HG03159 (cell line): ENCODE measurements at regions not wholly inside any gene's neighbourhood (a gene's known extent, or its start where the extent isn't known, plus 50 kb on each side); places are given as distances from the start of the nearest gene placed in this dataset.
"Not testable (repeated sequence)": the region's sequence is repeated elsewhere in the genome, so short reads cannot be mapped to it uniquely, and the experiment has no call there.

ENCODE experiments used
- ATAC-seq: cut with Tn5 transposase; IDR thresholded peaks from one replicate; pipeline ENCODE4 v1.9.1; 2021; ENCODE audit warnings: mild to moderate bottlenecking, moderate library complexity; ENCODE audit not compliant: unreplicated experiment

DNA sequence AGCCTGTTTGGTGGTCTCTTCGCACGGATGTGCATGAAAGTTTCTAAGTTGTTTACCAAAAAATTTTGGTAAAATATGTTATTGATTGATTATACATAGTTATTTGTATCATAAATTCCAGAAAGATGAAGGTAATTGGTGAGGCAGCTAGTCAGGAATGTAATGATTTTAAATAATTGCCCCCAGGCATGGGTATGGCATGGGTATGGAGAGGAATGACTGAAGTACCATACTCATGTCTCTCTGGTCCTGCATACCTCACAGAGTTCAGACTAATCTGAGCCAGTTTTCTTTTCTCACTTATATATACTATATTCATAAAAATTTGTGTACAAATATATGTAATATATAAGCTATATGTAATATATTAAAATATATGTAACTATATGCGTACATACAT is 329.0 kb upstream of the TECRL start:
- no peak for ATAC-seq

DNA sequence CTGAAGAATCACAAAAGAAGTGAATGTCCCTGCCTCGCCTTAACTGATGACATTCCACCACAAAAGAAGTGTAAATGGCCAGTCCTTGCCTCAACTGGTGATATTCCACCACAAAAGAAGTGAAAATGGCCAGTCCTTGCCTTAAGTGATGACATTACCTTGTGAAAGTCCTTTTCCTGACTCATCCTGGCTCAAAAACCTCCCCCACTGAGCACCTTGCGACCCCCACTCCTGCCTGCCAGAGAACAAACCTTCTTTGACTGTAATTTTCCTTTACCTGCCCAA is 328.5 kb upstream of the TECRL start:
- not testable (repeated sequence) for ATAC-seq

DNA sequence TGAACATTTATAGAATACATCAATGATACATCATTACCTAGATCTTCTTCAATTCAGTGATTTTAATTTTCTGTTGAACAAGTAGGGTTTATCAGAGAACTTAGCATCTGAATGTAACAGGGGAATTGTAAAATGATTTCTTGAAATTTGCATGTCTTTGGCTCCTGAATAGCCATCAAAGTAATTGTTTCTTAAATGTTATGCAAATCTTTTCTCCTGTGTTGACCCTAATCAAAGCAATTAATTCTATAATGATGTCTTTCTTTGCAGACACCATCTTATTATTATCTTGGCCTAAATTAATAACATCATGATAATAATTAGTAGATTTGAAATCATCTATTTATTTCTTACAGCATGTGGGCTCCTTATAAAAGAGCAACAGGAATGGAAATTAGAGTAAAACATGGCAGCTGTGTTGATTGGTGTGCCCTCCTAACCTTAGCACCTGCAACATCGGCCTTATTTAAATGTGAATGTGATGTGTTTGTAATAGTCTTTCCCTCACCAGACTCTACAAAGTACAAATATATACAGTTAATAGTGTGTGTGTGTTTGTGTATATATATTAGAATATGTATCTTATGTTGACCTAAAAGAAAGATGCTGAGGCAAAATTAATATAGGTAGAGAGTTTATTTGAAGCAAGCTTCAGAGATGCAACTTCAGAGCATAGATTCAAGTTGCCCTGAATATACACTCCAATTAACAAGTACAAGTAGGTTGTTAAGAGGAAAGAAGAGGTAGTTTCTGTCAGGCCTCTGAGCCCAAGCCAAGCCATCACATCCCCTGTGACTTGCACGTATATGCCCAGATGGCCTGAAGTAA is 328.0 kb upstream of the TECRL start:
- ATAC-seq = no peak

DNA sequence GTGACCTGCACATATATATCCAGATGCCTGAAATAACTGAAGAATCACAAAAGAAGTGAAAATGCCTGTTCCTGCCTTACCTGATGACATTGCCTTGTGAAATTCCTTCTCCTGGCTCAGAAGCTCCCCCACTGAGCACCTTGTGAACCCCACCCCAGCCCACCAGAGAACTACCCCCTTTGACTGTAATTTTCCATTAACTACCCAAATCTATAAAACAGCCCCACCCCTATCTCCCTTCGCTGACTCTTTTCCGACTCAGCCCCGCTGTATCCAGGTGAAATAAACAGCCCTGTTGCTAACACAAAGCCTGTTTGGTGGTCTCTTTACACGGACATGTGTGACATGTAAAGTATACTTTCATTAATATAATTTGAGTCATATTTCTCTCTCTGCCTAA is 320.3 kb upstream of the TECRL start:
- no peak for ATAC-seq

DNA sequence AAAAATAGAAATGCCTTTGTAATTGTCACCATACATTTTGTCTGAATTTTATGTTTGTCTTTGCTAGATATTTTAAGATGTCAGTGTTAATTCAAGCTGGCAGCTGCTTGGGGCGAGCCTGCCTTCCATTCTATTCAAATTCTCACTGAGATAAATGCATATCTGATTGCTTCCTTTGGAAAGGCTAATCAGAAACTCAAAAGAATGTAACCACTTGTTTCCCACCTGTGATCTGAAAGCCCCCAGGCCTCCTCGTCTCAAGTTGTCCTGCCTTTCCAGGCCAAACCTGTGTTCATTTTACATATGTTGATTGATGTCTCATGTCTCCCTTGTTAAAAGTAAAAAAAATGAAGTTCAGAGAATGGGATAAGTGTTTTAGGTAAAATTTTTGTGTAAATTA is 318.7 kb upstream of the TECRL start:
- ATAC-seq = no peak

DNA sequence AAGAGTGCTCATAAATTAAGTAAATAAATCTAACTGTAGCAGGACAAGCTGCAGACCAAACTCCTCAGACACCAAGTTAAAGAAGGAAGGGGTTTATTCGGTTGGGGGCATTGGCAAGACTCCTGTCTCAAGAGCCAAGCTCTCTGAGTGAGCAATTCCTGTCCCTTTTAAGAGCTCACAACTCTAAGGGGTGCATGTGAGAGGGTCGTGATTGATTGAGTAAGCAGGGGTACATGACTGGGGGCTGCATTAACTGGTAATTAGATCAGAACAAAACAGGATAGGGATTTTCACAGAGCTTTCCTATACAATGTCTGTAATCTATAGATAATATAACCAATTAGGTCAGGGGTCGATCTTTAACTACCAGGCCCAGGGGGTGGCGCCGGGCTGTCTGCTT is 318.1 kb upstream of the TECRL start:
- ATAC-seq = not testable (repeated sequence)

DNA sequence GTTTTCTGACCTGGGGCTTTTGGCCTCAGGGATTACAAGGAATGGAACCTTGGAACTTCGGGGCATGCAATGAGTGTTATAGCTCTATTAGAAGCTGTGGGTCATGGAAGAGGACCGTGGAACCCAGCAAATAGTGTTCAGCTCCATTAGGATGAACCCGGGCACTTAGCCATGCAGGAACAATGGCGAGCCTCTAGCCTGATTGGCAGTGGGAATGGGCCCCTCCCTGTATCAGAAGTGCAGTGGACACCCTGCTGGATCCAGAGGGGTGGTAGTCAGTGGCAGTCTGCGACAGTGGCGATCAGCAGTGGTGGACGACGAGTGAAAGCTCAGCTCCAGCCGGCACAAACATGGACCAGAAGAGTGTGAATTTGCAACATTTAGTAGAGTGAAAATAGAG is 315.4 kb upstream of the TECRL start:
- no peak for ATAC-seq

DNA sequence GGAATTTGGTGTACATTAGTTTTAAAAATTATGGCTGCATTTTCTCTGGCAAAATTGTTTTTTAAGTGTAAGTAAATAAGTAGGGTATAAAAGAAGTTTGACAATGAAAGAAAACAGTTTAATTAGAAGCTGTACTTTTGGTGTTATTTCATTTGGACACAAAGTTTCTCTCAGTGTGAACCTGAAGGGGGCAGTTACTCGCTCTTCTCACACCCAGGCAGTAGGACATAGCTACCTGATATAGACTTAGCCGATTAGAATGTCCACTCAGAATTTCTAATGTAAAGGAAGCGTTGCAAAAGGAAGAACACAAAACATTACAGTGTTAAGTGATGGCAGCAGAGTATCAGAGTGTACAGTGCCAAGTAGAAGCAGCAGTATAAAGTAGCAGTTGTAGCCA is 311.9 kb upstream of the TECRL start:
- no peak for ATAC-seq

DNA sequence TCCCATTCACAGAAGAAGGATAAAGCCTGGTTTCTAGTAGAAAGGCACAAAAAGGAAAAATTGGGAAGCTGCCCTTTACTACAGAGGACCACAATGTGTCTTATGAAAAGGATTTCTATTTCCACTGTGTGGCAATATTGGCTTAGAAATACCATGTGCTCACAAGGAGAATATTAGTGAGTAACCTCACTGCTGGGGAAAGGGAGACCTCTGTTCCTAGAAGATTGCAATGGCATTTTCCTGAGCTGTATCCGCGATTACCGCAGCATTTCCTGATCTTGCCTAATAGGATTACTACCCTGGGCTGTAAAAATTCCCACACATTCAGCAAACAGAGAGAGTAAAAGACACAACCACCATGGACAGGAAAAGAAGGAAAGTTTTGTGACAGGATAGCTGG is 308.8 kb upstream of the TECRL start:
- ATAC-seq = no peak

DNA sequence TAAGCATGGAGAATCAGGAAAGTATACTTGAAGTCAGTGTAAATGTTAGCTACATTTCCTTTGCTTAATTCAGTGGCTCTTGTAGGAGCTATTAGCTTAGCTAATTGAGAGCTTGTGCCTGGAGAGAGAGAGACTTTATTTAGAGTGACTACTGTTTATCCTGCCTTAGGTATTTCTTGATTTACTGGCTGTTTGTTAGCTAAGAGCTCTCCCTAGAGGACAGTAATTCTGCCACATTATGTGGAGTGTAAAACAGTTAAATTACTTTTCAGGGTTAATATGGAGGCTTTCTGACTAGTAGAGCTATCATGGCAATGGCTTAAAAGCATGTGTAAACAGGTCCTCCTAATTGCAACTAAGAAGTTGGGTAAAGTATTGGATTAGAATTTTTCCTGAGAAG is 306.5 kb upstream of the TECRL start:
- ATAC-seq = no peak

DNA sequence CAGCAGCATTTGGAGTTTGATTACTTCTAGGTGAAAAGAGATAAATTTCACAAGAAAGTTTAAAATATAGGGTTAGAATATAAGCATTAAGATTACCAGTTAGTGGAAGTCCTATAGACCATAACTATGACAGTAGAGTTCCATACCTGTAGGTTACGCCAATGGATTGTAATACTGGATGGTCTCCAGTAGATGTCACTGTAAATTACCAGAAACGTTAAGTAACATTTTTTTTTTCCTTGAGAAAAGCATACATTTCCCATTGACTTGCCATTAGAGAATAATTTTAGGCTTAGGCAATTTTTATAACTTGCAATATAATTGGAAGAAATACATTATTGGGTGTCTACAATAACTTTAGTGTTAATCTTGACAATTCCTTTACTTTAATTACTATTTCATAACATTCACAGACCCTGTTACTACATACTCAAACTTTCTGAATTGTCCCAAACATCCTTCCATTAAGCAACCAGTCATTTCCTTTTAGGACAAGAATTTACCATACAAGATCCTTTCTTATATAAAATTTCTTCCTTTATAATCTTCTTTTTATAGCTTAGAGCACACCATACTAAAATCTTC is 304.1 kb upstream of the TECRL start:
- ATAC-seq = peak; percentile 76

DNA sequence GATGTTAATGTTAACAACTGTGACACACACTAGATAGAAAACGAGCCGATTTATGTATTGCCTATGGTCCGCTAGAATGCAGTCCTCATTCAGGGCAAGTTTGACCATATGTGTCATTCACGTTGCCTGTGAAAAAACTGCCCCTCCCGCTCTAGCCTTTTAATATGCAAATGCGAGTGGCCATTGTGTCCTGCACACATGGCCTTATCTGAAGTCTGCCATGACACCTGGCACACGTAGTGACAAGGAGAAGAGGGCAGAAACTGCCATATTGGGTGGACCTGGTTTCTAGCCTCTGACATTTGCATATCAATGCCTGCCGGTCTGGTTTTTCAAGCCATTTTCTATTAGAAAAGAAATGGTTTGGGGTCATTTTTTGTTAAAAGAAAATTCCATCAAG is 303.3 kb upstream of the TECRL start:
- no peak for ATAC-seq

DNA sequence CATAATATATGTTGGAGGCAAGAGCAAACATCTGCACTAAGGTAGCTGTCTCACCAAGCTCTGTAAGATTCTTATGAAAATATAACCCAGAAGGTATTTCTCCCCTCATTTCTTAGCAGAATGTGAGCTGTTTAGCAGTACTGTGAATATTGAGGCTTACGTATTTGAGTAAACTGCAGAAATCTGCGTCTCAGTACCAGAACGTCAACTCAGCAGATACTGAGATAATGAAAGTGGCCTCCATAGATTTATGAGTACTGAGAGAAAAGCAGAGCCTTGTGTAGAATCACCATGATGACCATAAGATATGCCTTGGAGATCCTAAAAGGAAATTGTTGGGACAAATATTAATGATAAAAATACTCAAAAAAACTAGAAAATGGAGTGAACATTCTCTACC is 296.7 kb upstream of the TECRL start:
- no peak for ATAC-seq

DNA sequence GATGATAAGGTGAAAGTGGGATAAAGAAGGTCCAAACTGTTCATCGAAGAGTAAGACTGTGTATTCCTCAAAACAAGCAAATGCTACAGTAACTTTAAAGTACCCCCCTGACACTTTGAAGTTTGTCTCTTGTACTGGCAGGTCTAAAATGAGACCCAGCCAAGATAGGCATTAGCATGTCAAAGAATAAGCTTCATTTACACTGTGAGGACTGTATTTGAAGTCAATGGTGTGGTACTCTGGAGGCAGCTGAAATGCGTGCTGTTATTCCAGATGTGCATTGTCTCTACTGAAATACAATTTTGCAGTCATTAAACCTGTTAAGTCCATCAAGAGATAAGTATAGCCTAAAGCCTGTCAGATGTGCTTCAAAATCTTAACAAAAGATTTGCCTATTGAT is 288.9 kb upstream of the TECRL start:
- no peak for ATAC-seq

DNA sequence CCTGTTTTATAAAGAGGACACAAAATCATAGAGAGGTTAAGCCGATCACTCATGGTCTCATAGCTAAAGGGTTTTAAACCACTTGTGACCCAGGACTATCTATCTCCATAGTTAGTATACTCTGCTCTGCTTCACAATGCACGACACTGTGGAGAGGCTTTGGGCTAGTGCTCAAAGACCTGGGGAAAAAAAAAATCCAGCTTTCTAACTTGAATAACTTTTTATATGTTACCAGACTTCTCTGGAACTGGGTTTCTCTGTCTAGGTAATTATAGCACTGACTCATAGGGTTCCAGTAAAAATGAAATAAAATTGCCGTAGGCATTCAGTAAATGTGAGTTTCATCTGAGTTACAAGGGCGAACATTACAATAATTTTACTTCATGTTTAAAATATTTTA is 273.7 kb upstream of the TECRL start:
- no peak for ATAC-seq

DNA sequence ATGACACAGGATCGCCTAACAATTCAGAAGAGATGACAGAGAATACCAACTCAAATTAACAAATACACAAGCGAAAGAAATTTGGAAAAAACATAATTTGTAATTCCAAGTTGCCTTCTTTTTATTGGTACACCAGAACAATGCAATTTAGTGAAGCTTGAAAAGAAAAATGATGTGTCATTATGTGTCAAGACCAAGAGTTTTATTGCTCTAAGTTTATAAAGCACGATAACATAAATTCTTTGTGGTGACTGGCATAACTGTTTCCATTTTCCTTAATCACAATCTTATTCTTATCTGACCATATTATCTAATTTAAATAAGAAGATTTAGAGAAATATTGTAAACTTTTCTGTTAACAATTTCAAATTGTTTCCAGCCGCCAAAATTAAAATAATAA is 273.2 kb upstream of the TECRL start:
- ATAC-seq = no peak

DNA sequence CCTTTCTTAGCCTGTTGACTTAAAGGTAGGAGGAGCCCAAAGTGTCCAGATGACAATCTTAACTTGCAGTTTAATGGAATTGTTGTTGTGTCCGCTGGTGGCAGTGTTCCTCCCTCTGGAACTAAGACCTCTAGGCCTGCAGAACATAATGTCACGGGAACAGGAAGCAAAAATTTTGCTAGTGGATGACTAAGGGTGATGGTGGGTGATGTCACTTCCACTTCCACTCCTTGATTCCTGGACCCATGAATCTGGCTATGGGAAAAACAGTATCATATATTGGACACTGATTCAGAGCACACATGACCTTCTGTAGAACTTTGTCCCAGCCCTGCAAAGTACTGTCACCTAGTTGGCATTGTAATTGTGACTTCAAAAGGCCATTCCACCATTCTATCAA is 263.9 kb upstream of the TECRL start:
- ATAC-seq = not testable (repeated sequence)

DNA sequence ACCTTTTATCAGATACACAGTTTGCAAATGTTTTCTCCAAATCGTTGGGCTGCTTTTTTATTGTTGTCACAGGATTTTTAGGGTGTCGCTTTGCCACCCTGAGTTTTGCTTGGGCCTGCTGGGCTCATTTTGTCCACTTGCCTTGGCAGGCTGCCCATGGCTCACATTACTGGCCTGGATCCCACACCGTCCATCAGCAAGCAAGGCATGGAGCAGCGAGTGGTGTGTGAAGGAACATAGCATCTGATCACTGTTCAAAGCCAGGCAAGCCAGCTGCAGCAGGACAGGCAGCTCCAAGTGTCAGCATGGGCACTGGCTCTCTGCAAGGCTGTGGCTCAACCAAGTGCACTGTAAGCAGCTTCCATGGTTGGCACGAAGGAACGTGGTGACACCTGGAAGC is 261.4 kb upstream of the TECRL start:
- no peak for ATAC-seq

DNA sequence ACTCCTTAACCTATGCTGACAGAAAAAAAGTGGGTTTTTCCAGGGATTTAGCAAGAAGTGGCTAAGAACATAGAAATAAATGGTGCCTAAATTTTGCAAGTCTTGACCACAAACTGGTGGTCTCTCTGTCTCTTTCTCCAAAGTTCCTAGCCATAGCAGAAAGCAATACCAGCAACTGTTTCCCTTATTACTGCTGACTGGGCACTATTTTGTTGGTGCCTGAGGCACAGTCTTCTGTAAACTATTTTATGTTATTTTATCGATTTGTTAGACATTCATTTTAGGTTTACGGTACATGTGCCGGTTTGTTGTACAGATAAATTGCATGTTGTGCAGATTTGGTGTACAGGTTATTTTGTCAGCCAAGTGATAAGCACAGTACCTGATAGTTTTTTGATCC is 234.6 kb upstream of the TECRL start:
- no peak for ATAC-seq

DNA sequence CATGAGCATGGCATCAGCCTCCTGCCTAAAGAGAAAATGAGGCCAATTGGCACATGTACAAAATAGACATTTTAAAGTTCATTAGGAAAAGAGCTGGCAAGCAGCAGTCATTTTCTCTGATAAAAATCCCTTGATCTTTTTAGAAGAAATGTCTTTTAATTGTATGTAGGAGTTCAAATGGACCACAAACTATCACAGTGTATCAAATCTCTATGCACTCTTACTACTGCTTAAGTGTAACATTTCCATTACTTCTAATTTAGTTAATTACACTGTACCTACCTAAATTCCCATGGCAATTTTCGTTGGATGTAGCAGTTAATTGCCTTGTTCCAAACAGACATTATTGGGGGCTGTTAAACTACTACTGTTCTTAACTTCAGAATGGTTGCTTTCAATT is 233.7 kb upstream of the TECRL start:
- ATAC-seq = no peak

DNA sequence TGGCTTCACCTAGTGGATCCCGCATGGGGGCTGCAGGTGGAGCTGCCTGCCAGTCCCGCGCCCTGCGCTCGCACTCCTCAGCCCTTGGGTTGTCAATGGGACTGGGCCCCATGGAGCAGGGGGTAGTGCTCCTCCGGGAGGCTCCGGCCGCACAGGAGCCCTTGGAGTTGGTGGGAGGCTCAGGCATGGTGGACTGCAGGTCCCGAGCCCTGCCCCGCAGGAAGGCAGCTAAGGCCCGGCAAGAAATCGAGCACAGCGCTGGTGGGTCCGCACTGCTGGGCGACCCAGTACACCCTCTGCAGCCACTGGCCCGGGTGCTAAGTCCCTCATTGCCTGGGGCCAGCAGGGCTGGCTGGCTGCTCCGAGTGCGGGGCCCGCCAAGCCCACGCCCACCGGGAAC is 231.2 kb upstream of the TECRL start:
- not testable (repeated sequence) for ATAC-seq

DNA sequence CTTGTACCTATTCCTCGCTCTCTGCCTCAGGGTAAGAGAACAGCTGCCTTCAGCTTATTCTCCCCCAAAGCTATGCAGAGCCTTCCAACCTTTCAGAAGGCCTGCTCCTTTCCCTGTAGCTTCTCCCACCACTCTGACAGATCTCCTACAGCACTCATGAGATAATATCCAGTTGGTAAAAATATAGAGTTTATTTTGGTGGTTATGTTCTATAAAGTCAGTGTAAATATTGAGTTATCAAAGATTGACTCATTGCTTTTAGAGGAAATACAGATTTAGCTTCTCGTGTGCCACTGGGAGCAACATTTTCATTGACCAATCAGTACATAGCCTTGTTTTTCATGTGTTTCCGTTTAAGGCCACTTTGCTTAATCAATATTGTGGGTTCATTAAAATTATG is 216.2 kb upstream of the TECRL start:
- ATAC-seq = no peak

DNA sequence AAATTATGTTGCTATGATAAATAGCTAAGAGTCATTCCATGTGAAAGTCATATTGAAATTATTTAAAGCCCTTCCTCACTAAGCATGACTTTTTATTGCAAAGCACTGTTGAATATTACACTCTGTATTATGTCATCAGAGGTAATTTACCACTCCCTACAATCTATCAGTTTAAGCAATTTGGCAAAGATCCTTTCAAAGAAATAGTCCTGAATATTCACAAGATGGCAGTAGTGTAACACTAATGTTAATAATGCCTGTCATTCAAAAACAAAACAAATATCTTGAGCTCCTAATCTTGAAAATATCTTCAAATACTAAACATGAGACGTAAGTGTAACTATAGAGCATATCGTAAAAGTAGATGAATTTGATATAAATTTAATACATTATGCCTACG is 208.6 kb upstream of the TECRL start:
- no peak for ATAC-seq
